ENCODE measurements at regions not wholly inside any gene's neighbourhood (a gene's known extent, or its start where the extent isn't known, plus 50 kb on each side); places are given as distances from the start of the nearest gene placed in this dataset.
A peak's percentile ranks its signal among the peaks of the same experiment; 100 is the strongest.

DNA sequence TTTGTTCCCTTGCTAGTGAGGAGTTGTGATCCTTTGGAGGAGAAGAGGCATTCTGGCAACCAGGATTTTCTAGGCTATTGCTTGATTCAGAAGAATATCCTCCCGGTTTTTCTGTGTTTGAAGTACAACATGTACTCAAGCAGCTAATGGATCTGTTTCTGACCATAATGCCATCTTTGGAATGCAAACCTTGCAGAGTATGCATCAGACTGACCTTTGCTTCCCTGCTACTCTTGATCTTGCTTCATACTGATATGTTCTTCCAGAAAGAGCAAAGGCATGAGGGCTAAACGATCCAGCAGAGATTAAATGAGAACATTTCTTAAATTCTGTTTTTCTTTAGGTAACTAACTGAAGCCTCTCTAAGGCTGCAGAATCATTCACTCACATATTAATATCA lies 265.4 kb upstream of the SLC7A11 start:
- Histone ChIP-seq H3K27me3 (ENCODE audit: insufficient read depth, poor library complexity, severe bottlenecking) (no peaks in the 10 kb centered on the region), H3K36me3 (ENCODE audit: low read depth) (no peaks in the 10 kb centered on the region), H3K27ac (ENCODE audit: poor library complexity, severe bottlenecking) (no peak overlapping the region), H3K4me3 (ENCODE audit: severe bottlenecking) (no peak overlapping the region), H3K9me3 (ENCODE audit: severe bottlenecking) (no peaks in the 10 kb centered on the region), H3K4me1 (ENCODE audit: insufficient read depth, poor library complexity, severe bottlenecking) (no peaks in the 10 kb centered on the region)
- DNase-seq (ENCODE audit: low spot score) (no peak), ATAC-seq (ENCODE audit: low read depth) (no peak)
- TF ChIP-seq, protein P1, sequence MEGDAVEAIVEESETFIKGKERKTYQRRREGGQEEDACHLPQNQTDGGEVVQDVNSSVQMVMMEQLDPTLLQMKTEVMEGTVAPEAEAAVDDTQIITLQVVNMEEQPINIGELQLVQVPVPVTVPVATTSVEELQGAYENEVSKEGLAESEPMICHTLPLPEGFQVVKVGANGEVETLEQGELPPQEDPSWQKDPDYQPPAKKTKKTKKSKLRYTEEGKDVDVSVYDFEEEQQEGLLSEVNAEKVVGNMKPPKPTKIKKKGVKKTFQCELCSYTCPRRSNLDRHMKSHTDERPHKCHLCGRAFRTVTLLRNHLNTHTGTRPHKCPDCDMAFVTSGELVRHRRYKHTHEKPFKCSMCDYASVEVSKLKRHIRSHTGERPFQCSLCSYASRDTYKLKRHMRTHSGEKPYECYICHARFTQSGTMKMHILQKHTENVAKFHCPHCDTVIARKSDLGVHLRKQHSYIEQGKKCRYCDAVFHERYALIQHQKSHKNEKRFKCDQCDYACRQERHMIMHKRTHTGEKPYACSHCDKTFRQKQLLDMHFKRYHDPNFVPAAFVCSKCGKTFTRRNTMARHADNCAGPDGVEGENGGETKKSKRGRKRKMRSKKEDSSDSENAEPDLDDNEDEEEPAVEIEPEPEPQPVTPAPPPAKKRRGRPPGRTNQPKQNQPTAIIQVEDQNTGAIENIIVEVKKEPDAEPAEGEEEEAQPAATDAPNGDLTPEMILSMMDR (IDR thresholded peaks at IDR 0.05; ENCODE audit: poor library complexity, severe bottlenecking): no peak

DNA sequence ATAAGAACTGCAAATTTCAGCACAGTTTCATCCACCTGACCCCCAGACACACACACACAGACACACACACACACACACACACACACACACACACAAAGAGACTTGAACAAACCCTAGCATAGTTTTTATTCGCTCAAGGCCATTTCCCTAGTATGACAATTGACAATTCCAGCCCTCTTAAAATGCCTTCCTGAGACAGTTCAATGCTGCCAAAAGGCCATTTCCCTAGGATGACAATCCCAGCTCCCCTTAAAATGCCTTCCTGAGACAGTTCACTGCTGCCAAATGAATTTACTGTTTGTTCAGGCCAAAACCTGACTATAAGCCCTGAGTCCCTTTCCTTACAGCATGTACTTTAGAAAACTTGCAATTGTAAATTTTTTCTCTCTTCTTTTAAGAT lies 259.5 kb upstream of the SLC7A11 start:
- no peak for DNase-seq (ENCODE audit: low spot score)
- H3K36me3 ChIP-seq (ENCODE audit: low read depth): no peaks in the 10 kb centered on the region
- TF ChIP-seq, protein P1 (IDR thresholded peaks at IDR 0.05; ENCODE audit: poor library complexity, severe bottlenecking): no peak
- H3K4me1 ChIP-seq (ENCODE audit: insufficient read depth, poor library complexity, severe bottlenecking): no peaks in the 10 kb centered on the region
- H3K4me3 ChIP-seq (ENCODE audit: severe bottlenecking): no peak overlapping the region
- no peaks in the 10 kb centered on the region for H3K9me3 ChIP-seq (ENCODE audit: severe bottlenecking)
- ATAC-seq (ENCODE audit: low read depth): no peak
- H3K27me3 ChIP-seq (ENCODE audit: insufficient read depth, poor library complexity, severe bottlenecking): no peaks in the 10 kb centered on the region
- H3K27ac ChIP-seq (ENCODE audit: poor library complexity, severe bottlenecking): no peak overlapping the region

DNA sequence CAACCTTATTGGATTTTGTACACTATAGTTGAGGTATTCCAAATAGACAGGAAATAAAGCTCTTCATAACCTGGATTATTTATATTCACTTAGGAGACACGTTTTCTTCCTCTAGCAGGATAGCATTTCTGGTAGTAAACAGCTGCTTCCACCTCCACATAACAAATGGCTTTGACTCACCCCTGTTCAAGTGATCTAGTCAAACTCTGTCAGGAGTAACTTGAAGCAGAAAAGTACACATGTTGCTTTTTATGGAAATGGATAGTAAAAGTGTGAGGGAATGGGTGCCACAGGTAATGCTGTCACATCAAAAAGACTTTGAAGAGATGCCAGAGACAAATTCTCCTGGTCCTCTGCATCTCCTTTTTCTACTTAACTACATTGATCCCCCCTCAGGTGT lies 258.7 kb upstream of the SLC7A11 start:
- no peak overlapping the region for H3K4me3 ChIP-seq (ENCODE audit: severe bottlenecking)
- DNase-seq (ENCODE audit: low spot score) (no peak), ATAC-seq (ENCODE audit: low read depth) (no peak)
- no peaks in the 10 kb centered on the region for H3K4me1 ChIP-seq (ENCODE audit: insufficient read depth, poor library complexity, severe bottlenecking)
- no peaks in the 10 kb centered on the region for H3K9me3 ChIP-seq (ENCODE audit: severe bottlenecking)
- TF ChIP-seq, protein P1 (IDR thresholded peaks at IDR 0.05; ENCODE audit: poor library complexity, severe bottlenecking): no peak
- no peaks in the 10 kb centered on the region for H3K36me3 ChIP-seq (ENCODE audit: low read depth)
- no peak overlapping the region for H3K27ac ChIP-seq (ENCODE audit: poor library complexity, severe bottlenecking)
- H3K27me3 ChIP-seq (ENCODE audit: insufficient read depth, poor library complexity, severe bottlenecking): no peaks in the 10 kb centered on the region

DNA sequence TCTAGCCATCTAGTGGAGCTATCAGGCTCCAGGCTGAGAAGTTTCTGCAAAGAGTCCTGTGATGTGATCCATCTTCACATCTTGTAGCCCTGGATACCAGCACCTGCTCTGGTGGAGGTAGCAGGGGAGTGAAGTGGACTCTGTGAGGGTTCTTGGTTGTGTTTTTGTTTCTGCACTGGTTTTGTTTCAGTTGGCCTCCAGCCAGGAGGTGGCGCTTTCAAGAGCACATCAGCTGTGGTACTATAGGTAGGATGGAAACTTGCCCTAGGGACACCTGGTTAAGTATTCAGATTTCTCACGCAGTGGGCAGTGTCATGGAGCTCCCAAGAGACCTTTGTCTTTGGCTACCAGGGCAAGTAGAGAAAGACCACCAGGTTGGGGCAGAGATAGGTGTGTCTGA lies 257.5 kb upstream of the SLC7A11 start:
- ATAC-seq (ENCODE audit: low read depth): no peak
- TF ChIP-seq, protein P1 (IDR thresholded peaks at IDR 0.05; ENCODE audit: poor library complexity, severe bottlenecking): no peak
- no peaks in the 10 kb centered on the region for H3K9me3 ChIP-seq (ENCODE audit: severe bottlenecking)
- H3K27ac ChIP-seq (ENCODE audit: poor library complexity, severe bottlenecking): no peak overlapping the region
- DNase-seq (ENCODE audit: low spot score): no peak
- H3K4me1 ChIP-seq (ENCODE audit: insufficient read depth, poor library complexity, severe bottlenecking): no peaks in the 10 kb centered on the region
- H3K36me3 ChIP-seq (ENCODE audit: low read depth): no peaks in the 10 kb centered on the region
- no peaks in the 10 kb centered on the region for H3K27me3 ChIP-seq (ENCODE audit: insufficient read depth, poor library complexity, severe bottlenecking)
- H3K4me3 ChIP-seq (ENCODE audit: severe bottlenecking): no peak overlapping the region

DNA sequence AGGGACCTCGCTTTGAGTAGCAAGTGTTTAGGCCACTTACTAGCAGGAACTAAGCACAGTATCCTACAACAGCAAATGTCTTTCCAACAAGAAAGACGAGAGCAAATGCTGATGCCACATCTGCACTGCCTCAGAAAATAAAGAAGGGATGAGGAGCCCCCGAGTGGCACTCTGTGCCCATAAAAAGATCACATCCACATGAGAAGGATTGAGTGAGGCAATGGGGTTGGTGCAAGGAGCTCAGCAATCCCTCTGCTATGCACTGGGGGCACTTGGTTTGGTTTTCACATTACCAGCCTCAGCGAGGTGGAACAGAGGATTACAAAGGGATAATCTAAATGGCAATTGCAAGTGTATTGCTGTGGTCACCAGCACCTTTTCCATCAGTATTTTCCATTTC lies 252.8 kb upstream of the SLC7A11 start:
- peak; percentile 69 for ATAC-seq (ENCODE audit: low read depth)
- Histone ChIP-seq H3K27me3 (ENCODE audit: insufficient read depth, poor library complexity, severe bottlenecking) (no peaks in the 10 kb centered on the region), H3K4me3 (ENCODE audit: severe bottlenecking) (no peak overlapping the region), H3K36me3 (ENCODE audit: low read depth) (no peaks in the 10 kb centered on the region), H3K9me3 (ENCODE audit: severe bottlenecking) (no peaks in the 10 kb centered on the region), H3K4me1 (ENCODE audit: insufficient read depth, poor library complexity, severe bottlenecking) (no peaks in the 10 kb centered on the region), H3K27ac (ENCODE audit: poor library complexity, severe bottlenecking) (no peak overlapping the region)
- TF ChIP-seq, protein P1 (IDR thresholded peaks at IDR 0.05; ENCODE audit: poor library complexity, severe bottlenecking): peak; percentile 30
- no peak for DNase-seq (ENCODE audit: low spot score)
